Stimulated activated CD8-positive, alpha-beta memory T cell treated with anti-CD3 and anti-CD28 coated beads, Interleukin-7, amount 100 ng/mL, for 48 hours (primary cell): ENCODE measurements at regions not wholly inside any gene's neighbourhood (a gene's known extent, or its start where the extent isn't known, plus 50 kb on each side); places are given as distances from the start of the nearest gene placed in this dataset.
"Not testable (repeated sequence)": the region's sequence is repeated elsewhere in the genome, so short reads cannot be mapped to it uniquely, and the experiment has no call there.

Experiments used
- DNase-seq, 2 donors: peaks; one replicate each; pipeline ENCODE4 v3.0.0-alpha.2; 2020; ENCODE audit warnings: low read depth in 1 of 2; ENCODE audit errors: extremely low read depth in 1 of 2

DNA sequence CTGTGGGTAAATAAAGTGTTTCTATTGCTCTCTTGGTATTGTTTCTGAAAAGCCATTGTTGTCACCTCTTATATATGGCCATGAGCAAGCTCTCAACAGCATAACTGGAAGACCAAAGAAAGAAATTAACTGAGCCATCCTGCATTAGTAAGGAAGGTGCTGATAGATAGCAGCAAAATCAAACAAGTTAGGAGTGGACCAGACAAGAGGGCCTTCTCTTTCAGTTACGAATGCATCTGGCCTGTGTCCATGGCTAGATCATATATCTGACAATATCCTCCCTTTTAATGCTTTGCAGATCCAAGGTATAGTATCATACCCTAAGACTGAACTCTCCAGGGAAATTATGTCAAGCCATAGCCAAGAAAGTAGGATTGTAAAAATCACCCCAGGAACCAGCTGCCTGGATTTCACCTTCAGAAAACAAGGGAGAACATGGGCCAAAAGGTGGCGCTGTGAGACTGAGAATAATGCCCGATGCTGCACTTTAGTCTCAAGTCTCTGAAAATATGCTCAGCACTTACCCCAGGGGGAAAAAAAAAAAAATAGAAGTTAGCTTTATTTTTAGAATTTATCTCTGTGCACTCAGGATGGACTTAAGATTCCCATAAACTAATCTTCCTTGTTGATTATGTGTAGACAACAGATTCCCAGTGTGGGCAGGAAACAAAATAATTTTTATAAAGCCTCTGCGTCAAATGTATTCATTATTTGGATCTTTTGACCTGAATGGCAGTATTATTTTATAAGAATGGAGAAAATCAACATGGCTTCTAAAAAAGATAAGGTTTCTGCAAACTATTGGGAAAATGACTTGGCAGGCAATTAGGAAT is 415.1 kb downstream of the ETS1 start:
- DNase-seq = peak; percentile 45 to 74

DNA sequence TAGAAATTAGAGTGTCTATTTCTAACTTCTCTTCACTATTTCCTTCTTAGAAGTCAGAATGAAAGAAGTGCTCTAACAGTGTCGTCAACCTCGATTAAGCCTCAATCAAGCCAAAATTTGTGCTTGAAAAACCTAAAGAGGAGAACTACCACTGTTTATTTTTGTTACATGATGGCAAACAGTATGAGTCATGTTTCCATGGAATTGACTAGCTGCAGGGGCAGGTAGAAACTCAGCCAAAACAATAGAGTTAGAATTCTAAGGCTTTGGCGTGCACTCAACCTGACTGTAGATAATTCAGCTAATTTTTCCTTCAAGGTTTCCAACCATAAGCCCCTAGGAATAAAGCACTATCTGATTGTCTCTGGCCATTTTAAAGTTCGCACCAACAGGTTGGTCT is 415.9 kb downstream of the ETS1 start:
- no peak for DNase-seq

DNA sequence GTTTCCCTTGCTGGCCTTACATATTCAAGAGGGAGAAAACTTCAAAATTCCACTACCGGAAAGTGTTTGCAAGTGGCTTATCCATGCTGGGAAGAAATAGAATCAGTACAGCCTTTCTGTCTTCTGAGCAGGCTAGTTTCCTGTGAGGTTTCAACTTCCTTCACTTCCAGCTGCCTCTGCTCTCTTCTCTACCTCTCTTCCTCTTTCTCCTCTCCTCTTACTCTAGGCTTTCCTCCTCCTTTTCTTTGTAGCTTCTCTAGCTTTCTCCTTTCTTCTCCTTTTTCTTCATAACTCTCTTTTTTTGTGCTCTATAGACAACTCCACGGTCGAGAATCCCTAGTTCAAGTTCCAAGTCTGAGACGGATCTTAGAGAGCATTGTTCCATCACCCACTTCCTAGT is 421.8 kb downstream of the ETS1 start:
- DNase-seq = no peak

GRCh38 chr11:128164080-128164741 is 423.1 kb downstream of the ETS1 start:
- no peak for DNase-seq

DNA sequence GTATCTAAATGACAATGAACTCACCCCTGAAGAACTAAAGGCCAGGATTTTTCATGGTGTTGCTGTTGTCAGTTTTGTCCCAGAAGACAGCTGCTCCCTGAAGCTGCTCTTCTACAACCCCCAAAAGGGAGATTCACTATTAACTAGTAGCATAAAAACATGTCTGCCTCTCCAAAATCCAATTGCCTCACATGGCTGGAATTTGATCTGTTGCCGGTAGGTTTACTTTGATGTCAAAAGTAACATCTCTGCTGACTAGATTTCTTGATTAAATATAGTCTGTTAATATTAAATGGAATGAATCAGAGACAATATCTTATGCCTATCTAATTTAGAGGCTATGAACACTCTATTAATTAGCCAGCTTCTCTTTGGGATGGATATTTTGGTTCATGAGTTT is 425.4 kb downstream of the ETS1 start:
- no peak for DNase-seq

DNA sequence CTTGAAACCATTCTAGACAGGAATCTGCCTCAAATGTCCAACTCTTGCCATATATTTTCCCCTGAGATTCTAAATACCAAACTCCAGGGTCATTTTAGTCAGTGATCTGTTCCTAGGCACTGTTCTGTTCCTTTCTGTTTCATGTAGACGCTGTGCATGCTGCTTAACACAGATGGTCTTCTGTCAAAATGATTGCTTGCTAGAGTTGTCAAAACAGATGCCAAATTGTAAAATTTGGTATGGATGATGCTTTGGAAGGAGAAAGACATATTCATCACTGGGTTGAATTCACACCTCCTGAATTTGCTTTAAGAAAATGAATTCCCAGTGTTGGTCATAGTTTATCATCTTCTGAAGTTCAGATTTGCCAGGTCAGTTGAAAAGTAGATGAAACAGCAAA is 425.9 kb downstream of the ETS1 start:
- no peak for DNase-seq

DNA sequence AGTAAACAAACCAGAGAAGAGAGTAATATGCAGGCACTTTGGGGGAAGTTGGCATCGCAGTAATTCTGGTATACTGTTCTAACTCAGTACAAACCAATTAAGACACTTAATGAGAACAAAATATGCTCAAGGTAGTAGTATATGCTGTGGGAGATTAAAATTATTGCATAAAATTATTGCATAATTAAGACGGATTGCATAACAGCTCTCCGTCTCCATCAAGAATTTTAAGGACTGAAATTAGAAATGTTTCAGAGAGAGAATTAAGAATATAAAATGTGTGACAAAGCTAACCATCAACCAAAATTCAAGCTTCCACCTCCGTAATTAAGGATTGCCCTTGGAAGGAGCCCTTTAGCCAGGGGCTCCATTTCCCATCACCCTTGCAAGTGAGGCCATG is 428.5 kb downstream of the ETS1 start:
- no peak for DNase-seq

- DNase-seq = peak in 1 of 2 donors; percentile 16
Observed at GRCh38 chr11:128157423-128158298, 429.7 kb downstream of the ETS1 start.

GRCh38 chr11:128156486-128156885 is 430.9 kb downstream of the ETS1 start:
- DNase-seq = no peak

GRCh38 chr11:128155590-128155989 is 431.8 kb downstream of the ETS1 start:
- no peak for DNase-seq

DNA sequence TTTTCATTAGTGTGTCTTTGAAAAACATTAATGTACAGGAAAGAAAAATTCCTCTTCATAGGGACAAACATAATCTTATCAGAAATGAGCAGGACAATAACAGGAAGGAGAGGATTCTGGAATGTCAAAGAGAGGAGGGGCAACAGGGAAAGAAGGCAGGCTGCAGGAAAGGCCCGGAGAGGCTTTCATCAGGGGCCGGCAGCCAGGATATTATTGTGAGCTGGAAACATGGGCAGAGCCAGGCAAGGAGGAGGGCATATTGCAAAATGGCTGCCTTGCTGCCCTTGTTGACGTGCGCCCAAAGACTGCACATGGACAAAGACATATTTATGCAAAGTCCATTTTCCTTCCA is 433.7 kb downstream of the ETS1 start:
- no peak for DNase-seq

DNA sequence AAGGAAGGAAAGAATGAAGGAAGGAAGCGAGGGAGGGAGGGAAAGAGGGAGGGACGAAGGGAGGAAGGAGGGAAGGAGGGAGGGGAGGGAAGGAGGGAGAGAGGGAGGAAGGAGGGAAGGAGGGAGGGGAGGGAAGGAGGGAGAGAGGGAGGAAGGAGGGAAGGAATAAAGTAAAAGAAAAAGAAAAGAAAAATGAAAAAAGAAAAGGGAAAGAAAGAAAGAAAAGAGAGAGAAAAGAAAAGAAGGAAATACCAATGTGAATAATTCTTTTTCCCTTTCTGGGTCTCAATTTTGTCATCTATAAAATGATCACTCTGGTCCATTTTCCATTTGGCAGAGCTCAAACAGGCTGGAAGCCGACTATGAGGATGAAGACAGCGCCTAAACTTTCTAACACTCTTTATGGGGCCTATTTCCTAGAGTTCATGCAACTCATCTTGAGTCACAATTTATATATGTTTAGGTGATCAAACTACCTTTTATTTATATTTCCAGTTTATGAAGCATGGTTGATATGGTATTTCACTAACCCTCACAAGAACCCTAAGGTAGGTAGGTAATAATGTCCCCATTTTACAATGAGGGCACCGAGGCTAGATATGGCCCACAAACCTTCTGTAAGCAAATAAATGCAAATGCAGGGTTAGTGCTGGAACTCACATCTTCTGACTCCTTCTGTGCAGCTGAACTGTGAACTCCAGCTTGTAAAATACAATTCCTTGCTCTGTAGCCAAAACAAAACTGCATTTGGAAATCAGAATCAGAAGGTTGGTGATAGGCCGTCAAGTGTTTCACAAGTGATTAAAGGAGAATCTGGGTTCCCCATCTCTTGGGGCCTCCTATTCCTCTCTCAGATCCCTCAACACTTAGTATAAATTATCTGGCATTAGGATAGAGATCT is 434.3 kb downstream of the ETS1 start:
- no peak for DNase-seq

DNA sequence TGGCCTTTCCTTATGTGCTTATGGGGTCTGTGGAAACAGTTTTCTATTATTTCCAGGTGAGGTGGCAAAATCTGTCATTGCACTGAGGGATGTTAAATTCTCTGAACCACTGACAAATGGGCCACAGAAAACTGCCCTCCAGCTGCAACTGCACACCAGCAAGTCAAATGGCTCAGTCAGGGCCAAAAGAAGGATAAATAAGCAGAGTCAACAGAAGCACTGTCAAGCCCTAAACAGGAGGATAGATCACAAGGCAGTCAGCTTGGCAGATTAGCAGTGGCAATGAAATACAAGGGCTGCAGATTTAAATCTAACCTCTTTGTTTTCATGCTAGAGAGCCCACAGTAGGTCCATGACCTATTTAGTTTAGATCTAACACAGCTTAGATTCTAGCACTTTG is 435.6 kb downstream of the ETS1 start:
- no peak for DNase-seq

DNA sequence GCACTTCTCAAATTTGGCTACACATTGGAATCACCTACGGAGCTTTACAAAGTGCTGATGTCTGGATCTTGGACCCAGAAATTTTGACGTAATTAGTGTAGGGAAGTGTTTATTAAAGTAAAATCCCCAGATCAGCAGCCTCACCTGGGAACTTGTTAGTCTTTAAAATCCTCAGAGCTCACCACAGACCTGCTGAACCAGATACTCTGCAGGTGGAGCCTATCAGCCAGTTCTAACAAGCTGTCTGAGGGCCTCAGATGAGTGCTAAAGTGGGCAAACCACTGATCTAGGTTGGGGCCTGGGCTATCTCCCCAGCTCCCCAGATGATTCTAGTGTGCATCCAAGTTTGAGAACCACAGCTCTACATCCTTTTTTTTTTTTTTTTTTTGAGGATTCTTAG is 436.0 kb downstream of the ETS1 start:
- no peak for DNase-seq

GRCh38 chr11:128148208-128148607 is 439.1 kb downstream of the ETS1 start:
- no peak for DNase-seq

DNA sequence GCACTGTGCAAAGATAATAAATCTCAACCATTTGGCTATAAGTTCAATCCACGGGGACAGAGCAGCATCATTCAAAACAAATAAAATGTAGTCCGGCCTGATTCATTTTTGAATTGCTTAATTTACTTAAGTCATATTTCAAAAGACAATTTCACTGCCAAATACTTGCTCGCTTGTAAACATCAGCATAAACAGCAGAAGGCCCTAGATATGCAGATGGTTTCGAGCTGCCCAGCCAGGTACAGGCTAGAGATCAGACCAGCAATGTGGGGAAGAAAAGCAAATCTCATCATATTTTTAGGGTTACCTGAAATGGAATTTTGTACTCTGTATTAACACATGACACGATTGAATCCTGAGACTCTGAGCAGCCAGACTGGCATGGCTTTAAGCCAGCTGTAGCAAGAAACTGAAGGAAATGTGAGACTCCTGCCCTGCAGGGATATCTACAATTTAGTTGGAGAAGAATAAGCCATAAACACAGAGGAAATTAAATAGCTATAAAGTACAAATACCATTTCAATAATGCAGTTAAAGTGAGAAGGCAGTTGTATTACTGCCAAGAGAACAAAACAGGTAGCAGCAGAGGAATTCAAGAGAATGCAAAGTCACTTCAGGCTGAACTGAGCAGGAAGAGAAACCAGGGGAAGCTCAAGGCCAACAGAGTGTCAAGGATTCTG is 440.3 kb downstream of the ETS1 start:
- no peak for DNase-seq

DNA sequence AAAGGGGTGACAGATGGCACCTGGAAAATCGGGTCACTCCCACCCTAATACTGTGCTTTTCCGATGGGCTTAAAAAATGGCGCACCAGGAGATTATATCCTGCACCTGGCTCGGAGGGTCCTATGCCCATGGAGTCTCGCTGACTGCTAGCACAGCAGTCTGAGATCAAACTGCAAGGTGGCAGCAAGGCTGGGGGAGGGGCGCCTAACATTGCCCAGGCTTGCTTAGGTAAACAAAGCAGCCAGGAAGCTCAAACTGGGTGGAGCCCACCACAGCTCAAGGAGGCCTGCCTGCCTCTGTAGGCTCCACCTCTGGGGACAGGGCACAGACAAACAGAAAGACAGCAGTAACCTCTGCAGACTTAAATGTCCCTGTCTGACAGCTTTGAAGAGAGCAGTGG is 447.1 kb downstream of the ETS1 start:
- not testable (repeated sequence) for DNase-seq

GRCh38 chr11:128135451-128135850 is 451.9 kb downstream of the ETS1 start:
- DNase-seq = no peak

GRCh38 chr11:128133501-128133900 is 453.9 kb downstream of the ETS1 start:
- DNase-seq = no peak

DNA sequence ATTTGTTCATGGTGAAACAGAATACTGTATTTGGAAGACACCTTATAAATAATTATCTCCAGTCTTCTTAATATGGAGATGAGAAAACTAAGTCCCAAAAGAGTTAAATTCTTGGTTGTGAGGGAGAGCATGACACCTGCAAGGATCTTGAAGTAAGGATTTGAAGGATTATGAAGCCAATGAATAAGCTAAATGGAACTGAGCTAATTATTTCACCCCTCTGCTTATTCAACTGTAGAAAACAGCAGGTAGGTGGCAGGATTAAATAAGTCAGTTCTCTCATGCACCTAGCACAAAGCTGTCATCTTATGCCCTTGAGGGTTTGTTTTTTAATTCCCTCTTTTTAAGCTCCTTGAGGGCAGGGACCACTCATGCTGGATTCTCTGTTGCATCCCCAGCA is 457.3 kb downstream of the ETS1 start:
- no peak for DNase-seq
